Cerebellar cortex (tissue), 1 donor: ENCODE measurements at regions not wholly inside any gene's neighbourhood (a gene's known extent, or its start where the extent isn't known, plus 50 kb on each side); places are given as distances from the start of the nearest gene placed in this dataset.

Experiments used
- DNase-seq: peaks from one replicate; pipeline ENCODE4 v3.0.0-alpha.2; 2015; ENCODE audit warnings: low spot score

- no peak for DNase-seq
Measured at GRCh38 chr4:20598626-20599025, 101.6 kb upstream of the PACRGL start.

DNA sequence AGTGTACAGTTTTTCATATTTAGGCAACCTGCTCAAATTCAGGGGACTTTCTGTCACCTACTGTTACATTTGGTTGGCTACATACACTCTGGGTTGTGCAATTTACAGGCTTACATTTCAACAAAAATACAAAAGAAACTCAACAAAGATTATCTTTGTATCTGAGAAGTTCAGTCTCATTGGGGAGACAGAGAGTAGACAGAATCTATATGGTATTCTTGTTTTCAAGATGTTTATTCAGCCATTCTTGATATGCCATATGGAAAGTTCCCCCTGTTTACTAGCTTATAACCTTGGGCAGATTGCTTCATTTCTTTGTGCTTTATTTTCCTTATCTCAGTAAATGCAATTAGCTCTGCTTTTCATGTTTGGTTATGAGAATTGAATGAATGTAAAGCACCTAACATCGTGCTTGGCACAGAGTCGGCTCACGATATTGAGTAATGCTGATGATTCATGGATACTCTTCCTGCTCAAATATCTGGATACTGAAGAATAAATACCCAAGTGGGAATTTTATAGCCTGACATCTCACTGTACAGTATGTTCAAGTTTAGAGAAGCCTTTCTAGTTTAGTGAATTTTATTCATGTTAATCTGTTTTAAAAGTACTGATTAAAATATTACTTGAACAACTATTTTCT, 96.5 kb upstream of the PACRGL start:
- DNase-seq: no peak

- DNase-seq: no peak
Measured at GRCh38 chr4:20612313-20612712, 87.9 kb upstream of the PACRGL start.

GRCh38 chr4:20614816-20615215, 85.4 kb upstream of the PACRGL start:
- no peak for DNase-seq

GRCh38 chr4:20615486-20616260, 84.6 kb upstream of the PACRGL start:
- no peak for DNase-seq

GRCh38 chr4:20616313-20616712, 83.9 kb upstream of the PACRGL start:
- DNase-seq: no peak

DNA sequence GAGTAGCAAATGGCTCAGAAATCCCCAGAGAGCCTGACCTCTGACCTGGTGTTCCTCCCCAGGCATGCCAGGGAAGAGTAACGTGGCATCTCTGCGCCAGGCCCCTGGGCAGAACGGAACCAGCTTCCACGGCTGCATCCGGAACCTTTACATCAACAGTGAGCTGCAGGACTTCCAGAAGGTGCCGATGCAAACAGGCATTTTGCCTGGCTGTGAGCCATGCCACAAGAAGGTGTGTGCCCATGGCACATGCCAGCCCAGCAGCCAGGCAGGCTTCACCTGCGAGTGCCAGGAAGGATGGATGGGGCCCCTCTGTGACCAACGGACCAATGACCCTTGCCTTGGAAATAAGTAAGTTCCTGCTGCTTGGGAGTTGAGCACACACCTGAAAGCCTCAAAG, 83.4 kb upstream of the PACRGL start:
- DNase-seq: no peak

DNA sequence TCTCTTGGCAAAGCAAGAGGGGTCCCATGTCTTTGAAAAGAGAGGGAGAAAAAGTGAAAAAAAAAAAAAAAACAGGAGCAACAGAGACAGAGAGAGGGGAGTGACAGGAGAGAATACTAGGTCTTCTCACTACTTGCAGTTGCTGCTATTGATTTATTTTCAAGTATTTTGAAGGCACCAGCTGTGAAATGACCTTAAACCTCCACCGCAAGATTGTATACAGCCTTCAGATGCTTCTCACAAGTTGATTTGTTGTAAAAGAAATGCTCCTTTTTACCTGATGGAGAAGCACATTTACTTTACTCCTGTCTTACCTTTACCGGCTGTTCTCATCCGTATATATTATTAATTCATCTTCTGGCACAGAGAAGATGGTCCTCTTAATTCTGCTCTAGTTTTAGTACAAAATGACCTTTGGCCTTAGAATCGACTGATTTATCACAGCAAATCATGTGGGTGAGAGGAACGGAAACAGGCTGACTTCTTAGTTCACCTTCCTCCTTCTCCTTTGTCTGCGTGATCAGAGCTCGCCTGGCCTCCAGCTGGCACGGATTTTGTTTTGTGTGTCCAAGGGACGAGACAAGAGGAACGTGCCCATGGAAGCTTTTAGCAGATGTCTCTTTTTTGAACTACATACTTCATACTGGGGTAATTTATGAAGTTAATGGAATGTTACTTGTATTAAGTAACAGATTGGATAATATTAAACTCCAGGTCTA, 82.4 kb upstream of the PACRGL start:
- no peak for DNase-seq

GRCh38 chr4:20618731-20619130, 81.5 kb upstream of the PACRGL start:
- no peak for DNase-seq

DNA sequence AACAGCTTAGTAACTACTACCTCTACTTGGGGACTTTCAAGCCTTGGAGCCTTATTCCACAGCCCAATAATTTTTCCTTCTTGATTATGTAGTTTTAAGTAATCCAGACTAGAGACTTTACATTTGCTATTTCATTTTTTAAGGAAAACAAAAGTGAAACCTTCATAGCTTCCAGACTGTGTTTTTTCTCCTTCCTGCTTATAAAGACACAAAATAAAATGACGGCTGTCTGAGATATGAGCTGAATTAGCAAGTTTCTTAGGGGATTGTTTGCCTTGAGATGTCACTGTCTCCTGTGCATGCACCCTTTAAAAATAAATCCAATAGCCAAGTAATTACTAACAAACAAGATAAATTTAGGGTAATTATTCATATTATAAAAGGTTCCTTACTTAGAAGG, 78.8 kb upstream of the PACRGL start:
- DNase-seq: no peak

DNA sequence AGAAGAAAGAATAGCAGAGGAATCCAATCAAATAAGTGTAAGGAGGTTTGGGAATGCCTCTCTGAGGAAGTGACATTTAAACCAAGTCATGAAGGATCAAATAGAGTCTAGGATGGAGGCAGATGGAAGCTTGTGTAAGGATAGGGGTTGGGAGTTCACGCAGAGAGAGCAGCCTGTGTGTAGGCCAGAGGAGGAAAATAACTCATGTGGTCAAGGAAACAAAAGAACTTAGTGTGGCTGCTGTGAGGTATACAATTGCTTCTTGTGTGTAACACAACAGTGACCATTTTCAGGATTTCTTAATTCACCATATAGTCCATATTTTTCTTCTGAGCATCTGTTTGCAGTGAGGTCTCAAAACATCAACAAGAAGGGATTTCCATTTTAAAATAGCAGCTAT, 77.6 kb upstream of the PACRGL start:
- no peak for DNase-seq

GRCh38 chr4:20623939-20624338, 76.3 kb upstream of the PACRGL start:
- no peak for DNase-seq

GRCh38 chr4:20624793-20625374, 75.4 kb upstream of the PACRGL start:
- no peak for DNase-seq

DNA sequence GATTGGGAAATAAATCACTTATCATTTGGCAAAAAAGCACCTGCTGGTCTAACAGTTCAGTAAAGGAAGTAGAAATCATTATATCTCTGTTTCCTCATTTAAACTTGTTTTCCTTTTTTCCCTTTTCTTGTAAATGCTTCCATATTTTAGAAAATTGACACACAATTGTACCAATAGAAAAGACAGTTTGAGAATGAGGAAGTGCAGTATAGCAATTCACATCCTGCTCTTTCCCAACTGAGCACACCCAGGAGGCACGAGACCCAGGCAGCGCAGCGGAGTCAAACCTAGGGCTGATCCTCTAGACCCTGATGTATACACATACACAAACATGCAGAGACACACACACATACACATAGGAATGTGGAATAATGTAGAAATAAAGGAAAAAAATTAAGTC, 74.8 kb upstream of the PACRGL start:
- no peak for DNase-seq

GRCh38 chr4:20626326-20627005, 73.8 kb upstream of the PACRGL start:
- DNase-seq: no peak

- no peak for DNase-seq
Measured at GRCh38 chr4:20627866-20628265, 72.4 kb upstream of the PACRGL start.

DNA sequence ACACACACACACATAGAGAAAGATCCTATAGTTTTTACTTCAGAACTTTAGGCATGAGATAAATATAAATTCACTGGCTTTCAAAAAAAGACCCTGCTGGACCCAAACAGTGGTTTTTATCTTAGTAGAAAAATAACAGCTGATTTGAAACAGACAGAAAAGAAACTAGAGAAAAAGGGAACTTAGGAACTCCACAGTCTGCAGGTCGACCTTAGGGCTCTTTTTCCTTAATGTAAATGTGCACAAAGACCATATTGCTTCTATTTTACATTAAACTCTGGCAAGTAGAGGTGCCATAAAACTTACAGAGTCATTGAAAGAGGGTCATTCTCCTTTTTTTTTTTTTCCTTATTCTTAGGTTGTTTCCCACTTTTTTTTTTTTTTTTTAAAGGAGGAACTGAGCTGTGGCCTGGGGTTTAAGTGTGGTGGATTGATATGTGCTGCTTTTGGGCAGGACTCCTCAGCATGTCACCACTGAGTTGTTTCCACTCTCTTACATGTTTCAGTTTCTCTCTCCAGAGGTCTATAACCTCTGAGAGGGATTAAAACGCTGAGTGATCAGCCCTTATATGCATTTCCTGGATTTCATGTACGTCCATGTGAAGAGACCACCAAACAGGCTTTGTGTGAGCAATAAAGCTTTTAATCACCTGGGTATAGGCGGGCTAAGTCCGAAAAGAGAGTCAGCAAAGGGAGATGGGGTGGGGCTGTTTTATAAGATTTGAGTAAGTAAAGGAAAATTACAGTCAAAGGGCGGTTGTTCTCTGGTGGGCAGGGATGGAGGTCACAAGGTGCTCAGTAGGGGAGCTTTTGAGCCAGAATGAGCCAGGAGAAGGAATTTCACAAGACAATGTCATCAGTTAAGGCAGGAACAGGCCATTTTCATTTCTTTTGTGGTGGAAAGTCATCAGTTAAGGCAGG, 70.8 kb upstream of the PACRGL start:
- no peak for DNase-seq

DNA sequence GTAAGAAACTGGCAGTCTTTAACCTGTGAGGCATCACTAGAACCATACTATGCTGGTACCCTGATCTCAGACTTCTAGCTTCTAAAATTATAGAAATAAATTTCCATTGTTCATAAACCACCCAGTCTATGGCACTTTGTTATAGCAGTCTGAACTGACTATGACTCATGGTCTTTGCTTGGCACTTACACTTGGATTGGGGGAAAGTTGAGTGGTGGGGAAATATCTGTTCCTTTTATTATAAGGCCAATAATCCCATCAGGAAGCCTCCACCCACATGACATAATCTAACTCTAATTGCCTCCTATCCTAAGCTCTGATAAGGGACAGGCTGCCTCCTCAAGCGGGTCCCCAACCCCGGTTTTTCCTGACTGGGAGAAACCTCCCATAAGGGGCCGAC, 61.4 kb upstream of the PACRGL start:
- DNase-seq: no peak

- DNase-seq: no peak
Measured at GRCh38 chr4:20639346-20639745, 60.9 kb upstream of the PACRGL start.

DNA sequence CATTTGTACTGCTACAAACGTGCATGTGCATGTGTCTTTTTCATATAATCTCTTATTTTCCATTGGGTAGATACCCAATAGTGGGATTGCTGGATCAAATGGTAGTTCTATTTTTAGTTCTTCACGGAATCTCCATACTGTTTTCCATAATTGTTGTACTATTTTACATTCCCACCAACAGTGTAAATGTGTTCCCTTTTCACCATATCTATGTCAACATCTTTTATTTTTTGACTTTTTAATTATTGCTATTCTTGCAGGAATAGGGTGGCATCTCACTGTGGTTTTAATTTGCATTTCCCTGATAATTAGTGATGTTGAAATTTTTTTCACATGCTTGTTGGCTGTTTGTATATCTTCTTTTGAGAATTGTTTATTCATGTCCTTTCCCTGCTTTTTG, 59.3 kb upstream of the PACRGL start:
- no peak for DNase-seq

GRCh38 chr4:20641976-20642375, 58.3 kb upstream of the PACRGL start:
- no peak for DNase-seq
